Loucy (cell line): ENCODE measurements at regions not wholly inside any gene's neighbourhood (a gene's known extent, or its start where the extent isn't known, plus 50 kb on each side); places are given as distances from the start of the nearest gene placed in this dataset.

Experiments
- H2AFZ ChIP-seq: fragments of 200-600 bp; sonication (generic); 2 replicates; pipeline ENCODE4 v1.6.0; 2016; ENCODE audit warnings: antibody characterized with exemption, mild to moderate bottlenecking, low read length, moderate library complexity
- H3F3A ChIP-seq: fragments of 200-600 bp; 2 replicates; pipeline ENCODE4 v1.6.0; 2016; ENCODE audit warnings: antibody characterized with exemption, low read depth, mild to moderate bottlenecking
- H3K27me3 ChIP-seq: fragments of 200-600 bp; sonication (generic); 2 replicates; pipeline ENCODE4 v1.6.1; 2014; ENCODE audit warnings: low read length, mild to moderate bottlenecking; ENCODE audit not compliant: insufficient read depth, poor library complexity, severe bottlenecking
- H3K36me3 ChIP-seq: fragments of 200-600 bp; sonication (generic); 2 replicates; pipeline ENCODE4 v1.6.1; 2016; ENCODE audit warnings: low read length; ENCODE audit not compliant: insufficient read depth
- H3K4me1 ChIP-seq: fragments of 200-600 bp; sonication (generic); 2 replicates; pipeline ENCODE4 v1.5.1; 2014; ENCODE audit warnings: low read length, mild to moderate bottlenecking; ENCODE audit not compliant: insufficient read depth, poor library complexity, severe bottlenecking
- H3K4me2 ChIP-seq: fragments of 200-600 bp; sonication (generic); 2 replicates; pipeline ENCODE4 v1.6.0; 2014; ENCODE audit warnings: antibody characterized with exemption, low read length, low read depth, mild to moderate bottlenecking; ENCODE audit not compliant: poor library complexity, severe bottlenecking
- H3K4me3 ChIP-seq: fragments of 200-600 bp; sonication (generic); 2 replicates; pipeline ENCODE4 v1.5.1; 2014; ENCODE audit warnings: low read length, mild to moderate bottlenecking, mixed read lengths; ENCODE audit not compliant: poor library complexity, severe bottlenecking
- H3K79me2 ChIP-seq: fragments of 200-600 bp; sonication (generic); 2 replicates; pipeline ENCODE4 v1.6.1; 2014; ENCODE audit warnings: low read length; ENCODE audit not compliant: insufficient read depth
- H3K9ac ChIP-seq: fragments of 200-600 bp; sonication (generic); 2 replicates; pipeline ENCODE4 v1.6.0; 2014; ENCODE audit warnings: mild to moderate bottlenecking, low read depth, low read length, moderate library complexity; ENCODE audit not compliant: poor library complexity, severe bottlenecking
- H3K9me2 ChIP-seq: fragments of 200-600 bp; sonication (generic); replicated peaks from 2 replicates; pipeline ENCODE4 v1.6.1; 2016; ENCODE audit warnings: low read depth, low read length, mixed read lengths
- H3K9me3 ChIP-seq: fragments of 200-600 bp; sonication (generic); 2 replicates; pipeline ENCODE4 v1.6.1; 2014; ENCODE audit warnings: mild to moderate bottlenecking, antibody characterized with exemption, low read length, low read depth; ENCODE audit not compliant: insufficient read depth
- H4K20me1 ChIP-seq: fragments of 200-600 bp; sonication (generic); 2 replicates; pipeline ENCODE4 v1.6.0; 2014; ENCODE audit warnings: antibody characterized with exemption, low read length, mild to moderate bottlenecking; ENCODE audit not compliant: insufficient read depth, poor library complexity, severe bottlenecking
- EZH2phosphoT487 ChIP-seq: fragments of 200-600 bp; IDR thresholded peaks from 2 replicates; pipeline ENCODE4 v1.6.1; 2018; ENCODE audit warnings: antibody characterized with exemption, mild to moderate bottlenecking, moderate library complexity, borderline replicate concordance
- TF ChIP-seq, protein P1 (sequence below): fragments of 200-600 bp; sonication (generic); conservative IDR thresholded peaks from 2 replicates; pipeline ENCODE4 v1.5.1; 2014; ENCODE audit warnings: mild to moderate bottlenecking, antibody characterized with exemption, low read length

DNA sequence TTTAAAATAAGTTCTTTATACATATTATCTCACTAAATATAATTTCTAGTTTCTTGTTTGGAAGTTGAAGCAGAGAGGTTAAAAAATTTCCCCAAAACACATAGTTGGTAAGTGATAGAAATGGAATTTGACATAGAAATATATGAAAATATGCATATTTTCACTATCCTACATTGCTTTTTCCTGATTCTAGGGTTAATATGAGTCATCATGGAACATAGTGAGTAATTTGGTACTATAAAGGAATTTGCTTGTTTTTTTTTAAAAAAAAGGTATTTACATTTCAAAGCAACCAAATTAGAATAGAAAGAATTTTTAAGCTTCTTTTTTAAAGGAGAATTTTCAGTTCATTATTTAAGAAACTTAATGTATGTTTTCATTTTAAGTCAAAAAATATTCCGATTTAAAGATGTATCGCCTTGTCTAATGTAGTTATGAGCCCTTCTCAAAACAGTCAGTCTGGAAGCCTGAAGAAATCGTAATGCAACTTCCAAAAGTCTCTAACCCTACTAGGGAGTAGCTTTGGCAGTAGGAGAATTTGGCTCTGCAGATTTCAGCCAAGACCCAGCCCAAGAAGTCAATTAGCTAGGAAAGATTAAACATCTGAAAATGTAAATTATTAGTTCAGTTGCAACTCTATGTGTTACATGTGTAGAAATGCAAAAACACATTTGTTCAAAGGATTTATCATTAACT is 147.3 kb downstream of the RDH14 start:
- no peaks in the 10 kb centered on the region for H3K9me3 ChIP-seq
- H2AFZ ChIP-seq, result no peak overlapping the region
- no peak overlapping the region for H3K4me2 ChIP-seq
- H3K9me2 ChIP-seq, result no peaks in the 10 kb centered on the region
- no peaks in the 10 kb centered on the region for H3K36me3 ChIP-seq
- no peak overlapping the region for H3K4me3 ChIP-seq
- no peak for TF ChIP-seq EZH2phosphoT487
- TF ChIP-seq, protein P1, sequence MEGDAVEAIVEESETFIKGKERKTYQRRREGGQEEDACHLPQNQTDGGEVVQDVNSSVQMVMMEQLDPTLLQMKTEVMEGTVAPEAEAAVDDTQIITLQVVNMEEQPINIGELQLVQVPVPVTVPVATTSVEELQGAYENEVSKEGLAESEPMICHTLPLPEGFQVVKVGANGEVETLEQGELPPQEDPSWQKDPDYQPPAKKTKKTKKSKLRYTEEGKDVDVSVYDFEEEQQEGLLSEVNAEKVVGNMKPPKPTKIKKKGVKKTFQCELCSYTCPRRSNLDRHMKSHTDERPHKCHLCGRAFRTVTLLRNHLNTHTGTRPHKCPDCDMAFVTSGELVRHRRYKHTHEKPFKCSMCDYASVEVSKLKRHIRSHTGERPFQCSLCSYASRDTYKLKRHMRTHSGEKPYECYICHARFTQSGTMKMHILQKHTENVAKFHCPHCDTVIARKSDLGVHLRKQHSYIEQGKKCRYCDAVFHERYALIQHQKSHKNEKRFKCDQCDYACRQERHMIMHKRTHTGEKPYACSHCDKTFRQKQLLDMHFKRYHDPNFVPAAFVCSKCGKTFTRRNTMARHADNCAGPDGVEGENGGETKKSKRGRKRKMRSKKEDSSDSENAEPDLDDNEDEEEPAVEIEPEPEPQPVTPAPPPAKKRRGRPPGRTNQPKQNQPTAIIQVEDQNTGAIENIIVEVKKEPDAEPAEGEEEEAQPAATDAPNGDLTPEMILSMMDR, result no peak
- H3K4me1 ChIP-seq, result no peaks in the 10 kb centered on the region
- H3K27me3 ChIP-seq, result no peaks in the 10 kb centered on the region
- no peaks in the 10 kb centered on the region for H3F3A ChIP-seq
- H3K9ac ChIP-seq, result no peak overlapping the region
- no peaks in the 10 kb centered on the region for H4K20me1 ChIP-seq
- no peaks in the 10 kb centered on the region for H3K79me2 ChIP-seq

DNA sequence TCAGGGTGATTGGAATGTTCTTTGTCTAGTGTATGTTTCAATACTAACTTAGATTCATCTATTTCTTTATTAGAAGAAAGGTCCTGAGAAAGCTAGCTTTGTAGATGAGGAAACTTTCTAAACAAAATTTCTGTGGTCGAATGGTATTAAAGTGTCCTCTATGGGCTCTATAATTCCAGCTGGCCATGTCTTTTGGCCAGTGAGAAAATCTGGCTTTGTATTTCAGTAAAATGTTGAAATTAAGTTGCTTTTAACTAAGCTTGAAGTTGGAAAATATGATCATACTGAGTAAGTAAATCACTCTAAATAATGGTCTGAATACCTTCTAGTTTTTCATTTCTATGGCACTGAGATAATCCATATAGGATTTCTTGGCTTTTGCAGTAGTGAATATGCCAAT is 148.8 kb downstream of the RDH14 start:
- H4K20me1 ChIP-seq, result no peaks in the 10 kb centered on the region
- no peak for TF ChIP-seq EZH2phosphoT487
- TF ChIP-seq, protein P1, result no peak
- H3K27me3 ChIP-seq, result no peaks in the 10 kb centered on the region
- H3K4me2 ChIP-seq, result no peak overlapping the region
- H3K4me3 ChIP-seq, result no peak overlapping the region
- H3K36me3 ChIP-seq, result no peaks in the 10 kb centered on the region
- H3K79me2 ChIP-seq, result no peaks in the 10 kb centered on the region
- no peaks in the 10 kb centered on the region for H3K9me3 ChIP-seq
- no peaks in the 10 kb centered on the region for H3K4me1 ChIP-seq
- H3K9me2 ChIP-seq, result no peaks in the 10 kb centered on the region
- no peak overlapping the region for H3K9ac ChIP-seq
- H2AFZ ChIP-seq, result no peak overlapping the region
- H3F3A ChIP-seq, result no peaks in the 10 kb centered on the region

GRCh38 chr2:18410543-18410942 is 149.9 kb downstream of the RDH14 start:
- TF ChIP-seq EZH2phosphoT487, result no peak
- TF ChIP-seq, protein P1, result no peak
- Histone ChIP-seq H3F3A (no peaks in the 10 kb centered on the region), H3K79me2 (no peaks in the 10 kb centered on the region), H3K9me2 (no peaks in the 10 kb centered on the region), H4K20me1 (no peaks in the 10 kb centered on the region), H3K4me3 (no peak overlapping the region), H3K4me1 (no peaks in the 10 kb centered on the region), H3K9ac (no peak overlapping the region), H3K36me3 (no peaks in the 10 kb centered on the region), H2AFZ (no peak overlapping the region), H3K27me3 (no peaks in the 10 kb centered on the region), H3K9me3 (no peaks in the 10 kb centered on the region), H3K4me2 (no peak overlapping the region)
